GM12865 (cell line): ENCODE measurements at regions not wholly inside any gene's neighbourhood (a gene's known extent, or its start where the extent isn't known, plus 50 kb on each side); places are given as distances from the start of the nearest gene placed in this dataset.

ENCODE experiments used
- DNase-seq: peaks from one replicate; pipeline ENCODE4 v3.0.0; 2010; ENCODE audit warnings: low read depth
- H3K4me3 ChIP-seq: 2 replicates; pipeline ENCODE4 v1.5.1; 2011; ENCODE audit warnings: mild to moderate bottlenecking, low read depth, low read length, control low read depth
- CTCF ChIP-seq: IDR thresholded peaks from 2 replicates; pipeline ENCODE4 v1.5.1; 2011; ENCODE audit warnings: low read length, control low read depth, low read depth, inconsistent platforms; ENCODE audit not compliant: insufficient read depth; ENCODE audit errors: missing control alignments

- no peak overlapping the region for H3K4me3 ChIP-seq
- no peak for TF ChIP-seq CTCF
- DNase-seq = no peak
Measured at GRCh38 chr12:127411981-127412380, 855.0 kb upstream of the TMEM132C start.

GRCh38 chr12:127412866-127413265, 854.1 kb upstream of the TMEM132C start:
- no peak for TF ChIP-seq CTCF
- H3K4me3 ChIP-seq = no peak overlapping the region

GRCh38 chr12:127414186-127414585, 852.8 kb upstream of the TMEM132C start:
- H3K4me3 ChIP-seq = no peak overlapping the region
- no peak for DNase-seq
- no peak for TF ChIP-seq CTCF

More at GRCh38 chr12:127412866-127413265, 854.1 kb upstream of the TMEM132C start:
- DNase-seq = no peak

GRCh38 chr12:127414636-127415035, 852.3 kb upstream of the TMEM132C start:
- no peak overlapping the region for H3K4me3 ChIP-seq
- no peak for DNase-seq
- TF ChIP-seq CTCF = no peak

GRCh38 chr12:127416796-127417195, 850.2 kb upstream of the TMEM132C start:
- DNase-seq = no peak
- TF ChIP-seq CTCF = no peak
- H3K4me3 ChIP-seq = no peak overlapping the region

GRCh38 chr12:127419111-127419510, 847.9 kb upstream of the TMEM132C start:
- H3K4me3 ChIP-seq = no peak overlapping the region
- TF ChIP-seq CTCF = no peak
- DNase-seq = no peak

- TF ChIP-seq CTCF = no peak
- no peak for DNase-seq
- H3K4me3 ChIP-seq = no peak overlapping the region
Measured at GRCh38 chr12:127421614-127422013, 845.4 kb upstream of the TMEM132C start.
